Posterior vena cava (tissue), 2 donors: ENCODE measurements at regions not wholly inside any gene's neighbourhood (a gene's known extent, or its start where the extent isn't known, plus 50 kb on each side); places are given as distances from the start of the nearest gene placed in this dataset.

Source experiments
- DNase-seq: peaks from one replicate; pipeline ENCODE4 v3.0.0-alpha.2; 2020; ENCODE audit warnings: low spot score
- intact Hi-C, 2 donors: fragments of 100-400 bp; cut with DNase I; formaldehyde crosslinking; loops; one replicate each; pipeline versions ENCODE4 v1.14.1 to v1.14.2; 2022 to 2023
- donor health status: DM: yes; HTN: yes; CAD: no.
- donor health status: DM: yes; HTN: yes; CAD: no.

- intact Hi-C loops = no loop called here
- DNase-seq = no peak
Measured at GRCh38 chr18:65056575-65056974, 694.2 kb upstream of the CDH7 start.

DNA sequence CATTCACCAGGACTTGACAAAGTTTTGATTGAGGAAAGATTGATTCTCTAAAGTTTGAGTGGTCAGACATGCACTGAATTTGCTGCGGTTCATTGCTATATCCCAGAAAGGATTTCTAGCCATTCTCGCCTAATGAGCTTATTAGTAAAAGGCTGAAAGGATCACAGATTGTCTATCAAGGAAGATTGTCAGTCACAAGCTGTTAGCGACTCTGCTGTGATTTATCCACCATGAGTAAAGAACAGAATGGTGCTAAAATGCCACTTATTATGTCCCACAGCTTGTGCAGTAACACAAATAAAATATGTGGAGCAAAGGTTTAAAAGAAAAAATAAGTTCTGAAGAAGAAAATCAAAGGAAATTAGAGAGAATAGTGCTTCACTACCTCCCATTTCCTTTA is 701.2 kb upstream of the CDH7 start:
- intact Hi-C loops = no loop called here
- no peak for DNase-seq

DNA sequence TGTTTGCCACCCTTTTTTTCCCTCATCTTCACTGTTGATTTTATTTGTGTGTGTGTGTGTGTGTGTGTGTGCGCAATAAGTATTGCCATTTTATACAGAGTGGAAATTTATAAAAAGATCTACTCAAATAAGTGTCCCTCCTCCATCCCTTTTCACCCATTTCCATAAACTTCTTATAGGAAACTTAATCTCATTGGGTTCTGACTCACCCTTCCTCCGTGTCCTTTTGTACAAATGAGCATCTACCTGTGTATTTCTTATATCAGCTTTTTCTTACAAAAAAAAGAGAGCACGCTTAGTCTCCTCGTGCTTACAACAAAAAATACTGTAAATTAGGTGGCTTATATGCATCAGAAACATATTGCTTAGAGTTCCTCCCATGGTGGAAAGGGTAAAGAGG is 711.2 kb upstream of the CDH7 start:
- intact Hi-C loops = no loop called here
- DNase-seq = no peak

- DNase-seq = no peak
- intact Hi-C loops = no loop called here
Measured at GRCh38 chr18:65035701-65036100, 715.1 kb upstream of the CDH7 start.

DNA sequence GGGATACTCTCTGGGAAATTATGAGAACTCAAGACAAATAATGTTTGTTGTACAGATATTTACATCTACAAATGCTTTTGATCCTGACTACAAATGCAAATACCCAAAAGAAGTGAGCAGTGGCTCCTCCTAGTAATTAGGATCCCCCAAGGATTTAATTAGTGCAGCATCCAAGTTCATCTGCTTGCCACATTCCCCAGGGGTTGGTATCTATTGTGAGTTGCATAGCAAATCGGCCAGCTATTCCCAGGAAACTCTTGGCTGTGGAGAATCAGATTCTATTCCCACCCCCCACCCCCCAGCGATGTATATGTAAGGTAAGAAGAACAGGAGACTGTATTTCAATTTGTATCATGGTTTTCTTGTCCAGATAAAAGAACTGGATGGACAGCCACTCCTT is 725.1 kb upstream of the CDH7 start:
- intact Hi-C loops = no loop called here
- no peak for DNase-seq

- intact Hi-C loops = no loop called here
- no peak for DNase-seq
Measured at GRCh38 chr18:65021021-65021420, 729.8 kb upstream of the CDH7 start.

GRCh38 chr18:65018184-65018583 is 732.6 kb upstream of the CDH7 start:
- no peak for DNase-seq
- intact Hi-C loops = no loop called here

DNA sequence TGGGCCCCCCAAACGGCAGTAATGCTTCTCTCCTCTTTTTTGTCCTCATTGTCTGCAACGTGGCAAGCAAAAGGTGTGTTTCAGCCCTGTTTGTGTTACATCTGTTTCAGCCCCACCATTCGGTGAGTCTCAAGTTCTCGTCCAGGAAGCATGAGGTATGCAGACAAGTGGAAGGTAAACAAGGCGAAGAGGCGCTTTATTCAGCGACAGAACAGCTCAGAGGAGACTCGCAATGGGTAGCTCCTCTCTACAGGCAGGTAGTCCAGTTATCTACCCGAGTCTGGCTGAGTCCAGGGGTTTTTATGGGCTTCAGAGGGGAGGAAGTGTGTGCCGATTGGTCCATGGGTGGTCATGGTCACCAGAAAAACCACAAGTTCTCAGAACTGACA is 733.4 kb upstream of the CDH7 start:
- intact Hi-C loops = no loop called here
- DNase-seq = no peak

GRCh38 chr18:65016631-65017371 is 734.0 kb upstream of the CDH7 start:
- intact Hi-C loops = no loop called here
- DNase-seq = peak; percentile 72

- intact Hi-C loops = no loop called here
- no peak for DNase-seq
Measured at GRCh38 chr18:64994370-64994769, 756.4 kb upstream of the CDH7 start.

- no peak for DNase-seq
- intact Hi-C loops = no loop called here
Measured at GRCh38 chr18:64993695-64994094, 757.1 kb upstream of the CDH7 start.

GRCh38 chr18:64992654-64993053 is 758.2 kb upstream of the CDH7 start:
- DNase-seq = no peak
- intact Hi-C loops = no loop called here

DNA sequence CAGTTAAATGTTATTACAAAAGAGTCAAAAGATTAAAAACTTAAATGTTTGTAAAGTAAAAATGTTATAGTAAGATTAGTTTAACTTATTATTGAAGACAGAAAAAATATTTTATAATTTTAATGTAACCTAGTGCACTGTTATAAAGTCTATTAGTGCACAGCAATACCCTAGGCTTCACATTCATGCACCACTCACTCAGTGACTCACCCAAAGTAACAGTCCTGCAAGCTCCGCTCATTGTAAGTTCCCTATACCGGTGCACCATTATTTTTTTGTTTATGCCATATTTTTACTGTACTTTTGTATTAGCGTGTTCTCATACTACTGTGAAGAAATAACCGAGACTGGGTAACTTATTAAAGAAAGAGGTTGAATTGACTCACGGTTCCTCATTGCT is 759.7 kb upstream of the CDH7 start:
- intact Hi-C loops = no loop called here
- no peak for DNase-seq

DNA sequence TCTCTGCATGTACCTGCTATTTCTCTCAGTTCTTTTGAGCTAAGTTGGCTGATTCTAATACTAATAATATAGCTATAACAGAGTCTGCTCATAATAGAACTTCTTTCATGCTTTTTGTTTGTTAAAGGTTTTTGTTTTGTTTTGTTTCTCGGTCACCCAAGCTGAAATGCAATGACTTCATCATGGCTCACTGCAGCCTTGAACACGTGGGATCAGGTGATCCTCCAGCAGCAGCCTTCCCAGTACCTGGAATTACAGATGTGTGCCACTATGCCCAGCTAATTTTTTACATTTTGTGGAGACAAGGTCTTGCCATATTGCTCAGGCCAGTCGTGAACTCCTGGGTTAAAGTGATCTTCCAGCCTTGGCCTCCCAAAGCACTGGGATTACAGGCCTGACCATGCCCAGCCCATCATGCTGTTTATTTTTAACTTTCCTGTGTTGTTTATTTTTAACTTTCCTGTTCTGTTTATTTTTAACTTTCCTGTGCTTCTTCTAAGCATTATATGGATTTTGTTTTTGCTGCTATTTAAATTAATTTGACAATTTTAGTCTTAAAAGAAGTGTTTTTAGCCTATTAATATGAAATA is 763.8 kb upstream of the CDH7 start:
- no peak for DNase-seq
- intact Hi-C loops = no loop called here

- intact Hi-C loops = no loop called here
- peak; percentile 67 for DNase-seq
Measured at GRCh38 chr18:64983497-64984238, 767.1 kb upstream of the CDH7 start.

GRCh38 chr18:64982414-64983055 is 768.3 kb upstream of the CDH7 start:
- intact Hi-C loops = no loop called here

DNA sequence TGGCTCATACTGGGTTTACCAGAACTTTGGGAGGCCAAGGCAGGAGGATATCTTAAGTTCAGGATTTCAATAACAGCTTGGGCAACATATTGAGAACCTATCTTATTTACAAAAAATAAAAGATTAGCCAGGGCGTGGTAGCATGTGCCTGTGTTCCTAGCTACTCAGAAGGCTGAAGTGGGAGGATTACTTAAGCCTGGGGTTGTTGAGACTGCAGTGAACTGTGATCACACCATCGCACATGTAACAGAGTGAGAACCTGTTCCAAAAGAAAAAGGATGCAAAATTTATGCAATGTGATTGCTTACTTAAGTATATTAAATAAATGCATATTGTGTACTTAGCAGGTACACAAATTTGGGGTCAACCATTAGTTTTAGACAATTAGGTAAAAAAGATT is 768.9 kb upstream of the CDH7 start:
- intact Hi-C loops = no loop called here
- DNase-seq = no peak

More at GRCh38 chr18:64982414-64983055, 768.3 kb upstream of the CDH7 start:
- DNase-seq = peak; percentile 69

DNA sequence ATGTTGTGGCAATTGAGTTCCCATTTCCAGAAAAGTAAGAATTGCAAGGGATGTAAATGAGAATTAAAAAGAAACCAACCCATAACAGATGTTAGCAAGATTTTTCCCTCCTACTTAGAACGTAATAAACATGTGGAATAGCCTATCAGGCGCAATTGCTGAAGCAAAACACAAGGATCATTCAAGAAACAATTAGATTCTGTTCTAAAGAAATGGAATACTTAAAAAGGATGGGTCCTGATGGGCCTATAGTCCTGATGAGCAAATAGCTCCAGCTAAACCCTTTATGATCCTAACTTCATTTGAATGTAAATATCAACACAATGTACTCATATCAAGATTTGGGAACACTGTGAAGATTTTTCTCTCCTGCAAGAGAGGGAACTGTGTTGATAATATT is 771.0 kb upstream of the CDH7 start:
- DNase-seq = no peak
- intact Hi-C loops = no loop called here

DNA sequence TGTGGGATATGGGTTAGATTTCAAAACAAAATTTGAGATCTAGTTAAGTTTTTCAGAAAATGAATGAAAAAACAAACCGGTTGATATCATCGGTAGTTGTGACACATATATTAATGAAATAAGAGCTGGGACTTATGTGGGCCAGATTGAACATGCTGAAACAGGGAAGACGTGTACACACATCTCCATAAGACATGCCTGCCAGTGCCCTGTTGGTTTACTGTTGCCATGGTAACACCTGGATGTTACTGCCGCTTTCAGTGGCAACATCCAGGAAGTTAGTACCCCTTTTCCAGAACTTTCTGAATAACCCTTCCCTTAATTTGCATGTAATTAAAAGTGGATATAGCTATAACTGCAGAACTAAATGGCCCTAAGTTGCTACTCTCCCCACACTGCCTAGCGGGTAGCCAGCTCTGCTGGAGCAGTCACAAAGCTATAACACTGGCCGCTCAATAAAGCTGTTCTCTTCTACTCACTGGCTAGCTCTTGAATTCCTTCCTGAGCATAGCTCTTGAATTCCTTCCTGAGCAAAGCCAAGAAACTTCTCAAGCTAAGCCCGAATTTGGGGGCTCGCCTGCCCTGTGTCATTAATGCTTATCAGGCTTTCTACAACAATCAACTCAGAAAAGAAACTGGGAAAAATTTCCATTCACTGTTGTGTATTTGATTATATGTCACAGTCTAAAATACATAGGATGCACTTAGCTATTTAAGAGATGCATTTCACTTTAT is 776.3 kb upstream of the CDH7 start:
- no peak for DNase-seq
- intact Hi-C loops = no loop called here

- DNase-seq = no peak
- intact Hi-C loops = no loop called here
Measured at GRCh38 chr18:64972545-64972944, 778.3 kb upstream of the CDH7 start.
